ENCODE measurements at regions not wholly inside any gene's neighbourhood (a gene's known extent, or its start where the extent isn't known, plus 50 kb on each side); places are given as distances from the start of the nearest gene placed in this dataset.

- TF ChIP-seq MEF2A (IDR thresholded peaks at IDR 0.05; ENCODE audit: borderline replicate concordance, low read depth) (no peak), CTCF (IDR thresholded peaks at IDR 0.05) (no peak)
Measured at GRCh38 chr10:120999868-121000267, 148.7 kb downstream of the WDR11 start.

All from SK-N-SH (cell line).